Stimulated activated CD8-positive, alpha-beta memory T cell treated with anti-CD3 and anti-CD28 coated beads, Interleukin-7, amount 100 ng/mL, for 1 hour (primary cell): ENCODE measurements at regions not wholly inside any gene's neighbourhood (a gene's known extent, or its start where the extent isn't known, plus 50 kb on each side); places are given as distances from the start of the nearest gene placed in this dataset.

Experiments
- DNase-seq, 2 donors: peaks; one replicate each; pipeline ENCODE4 v3.0.0-alpha.2; 2020; ENCODE audit warnings: low read depth in 2 of 2

DNA sequence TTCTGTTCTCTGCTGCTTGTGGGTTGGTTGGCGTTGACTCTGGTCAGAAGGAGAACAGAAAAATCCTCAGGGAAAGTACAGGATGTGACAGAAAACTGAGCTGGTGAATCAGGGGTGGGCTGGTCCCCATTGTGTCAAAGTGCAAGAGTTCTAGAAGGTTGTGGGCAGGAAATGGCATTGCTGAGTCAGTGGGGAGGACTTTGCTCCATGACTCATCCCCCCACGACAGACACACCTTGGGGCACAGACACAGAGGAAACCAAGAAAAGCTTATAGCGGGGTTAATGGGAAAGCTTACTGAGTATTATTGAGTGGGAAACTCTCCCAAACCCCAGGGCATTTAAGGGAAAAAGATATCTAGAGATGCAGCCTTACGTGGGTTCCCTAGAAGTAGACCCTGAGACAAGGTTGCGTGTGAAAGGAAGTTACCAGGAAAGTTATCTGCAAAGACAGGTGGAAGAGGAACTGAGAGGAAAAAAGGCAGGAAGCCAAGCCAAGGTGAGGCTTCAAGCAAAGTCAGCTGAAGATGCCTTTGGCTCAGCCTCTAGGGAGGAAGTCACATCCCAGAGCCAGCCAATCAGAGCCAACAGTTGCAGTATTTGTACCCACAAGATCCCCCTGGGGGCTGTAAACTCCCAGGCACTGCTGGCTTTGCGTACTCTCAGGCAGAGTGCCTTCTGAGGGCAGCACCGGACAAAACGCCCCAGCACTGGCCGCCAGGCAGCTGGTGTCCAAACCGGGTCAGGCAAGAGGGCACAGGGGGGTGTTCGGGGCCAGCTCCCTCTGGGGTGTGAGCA is 86.4 kb downstream of the FOXL1 start:
- DNase-seq = no peak

DNA sequence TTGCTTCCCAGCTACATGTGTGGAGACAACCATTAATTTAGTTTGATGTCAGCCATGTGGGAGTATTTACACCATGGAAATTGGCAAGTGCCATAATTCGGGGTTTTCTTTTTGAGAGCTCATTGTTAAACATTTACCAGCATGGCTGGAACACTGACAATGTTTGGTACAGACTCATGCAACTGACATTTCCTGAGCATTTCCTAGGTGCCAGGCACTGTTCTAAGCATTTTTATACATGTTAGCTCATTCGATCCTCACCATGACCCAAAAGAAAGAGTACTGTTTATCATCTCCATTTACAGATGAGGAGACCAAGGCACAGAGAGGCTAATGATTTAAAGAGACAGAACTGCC is 86.9 kb downstream of the FOXL1 start:
- DNase-seq = no peak

DNA sequence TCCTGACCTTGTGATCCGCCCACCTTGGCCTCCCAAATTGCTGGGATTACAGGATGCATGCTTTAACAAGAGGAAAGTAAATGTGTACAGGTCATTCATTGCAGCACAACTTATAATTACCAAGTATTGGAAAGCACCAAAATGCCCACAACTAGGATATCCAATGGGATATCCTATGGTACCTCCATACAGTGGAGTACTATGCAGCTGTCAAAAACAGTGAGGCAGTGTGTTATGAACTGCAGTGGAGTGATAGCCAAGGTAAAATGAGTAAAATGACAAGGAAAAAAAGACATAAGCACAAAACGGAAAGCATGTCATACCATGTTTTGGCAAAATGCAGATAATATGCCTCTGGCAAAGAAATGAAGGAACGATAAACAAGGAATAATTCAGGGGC is 87.6 kb downstream of the FOXL1 start:
- DNase-seq = no peak

DNA sequence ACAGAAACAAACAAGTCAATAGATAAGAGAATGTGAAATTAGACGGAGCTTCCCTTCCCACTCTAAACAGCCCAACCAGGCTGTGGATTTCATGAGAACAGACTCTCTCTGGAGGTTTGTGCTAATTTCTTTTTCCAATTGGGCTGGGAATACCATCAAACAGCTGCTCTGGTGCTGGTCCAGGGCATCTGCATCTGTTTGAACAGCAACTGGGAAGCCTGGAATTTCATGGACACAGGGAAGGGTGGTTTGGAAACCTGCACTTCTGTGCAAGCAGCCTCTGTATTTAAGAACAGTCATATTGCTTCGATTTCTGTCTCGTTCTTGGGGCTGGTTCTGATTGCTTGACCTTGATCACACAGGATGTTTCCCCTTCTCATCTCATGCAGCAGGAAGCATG is 88.7 kb downstream of the FOXL1 start:
- no peak for DNase-seq

DNA sequence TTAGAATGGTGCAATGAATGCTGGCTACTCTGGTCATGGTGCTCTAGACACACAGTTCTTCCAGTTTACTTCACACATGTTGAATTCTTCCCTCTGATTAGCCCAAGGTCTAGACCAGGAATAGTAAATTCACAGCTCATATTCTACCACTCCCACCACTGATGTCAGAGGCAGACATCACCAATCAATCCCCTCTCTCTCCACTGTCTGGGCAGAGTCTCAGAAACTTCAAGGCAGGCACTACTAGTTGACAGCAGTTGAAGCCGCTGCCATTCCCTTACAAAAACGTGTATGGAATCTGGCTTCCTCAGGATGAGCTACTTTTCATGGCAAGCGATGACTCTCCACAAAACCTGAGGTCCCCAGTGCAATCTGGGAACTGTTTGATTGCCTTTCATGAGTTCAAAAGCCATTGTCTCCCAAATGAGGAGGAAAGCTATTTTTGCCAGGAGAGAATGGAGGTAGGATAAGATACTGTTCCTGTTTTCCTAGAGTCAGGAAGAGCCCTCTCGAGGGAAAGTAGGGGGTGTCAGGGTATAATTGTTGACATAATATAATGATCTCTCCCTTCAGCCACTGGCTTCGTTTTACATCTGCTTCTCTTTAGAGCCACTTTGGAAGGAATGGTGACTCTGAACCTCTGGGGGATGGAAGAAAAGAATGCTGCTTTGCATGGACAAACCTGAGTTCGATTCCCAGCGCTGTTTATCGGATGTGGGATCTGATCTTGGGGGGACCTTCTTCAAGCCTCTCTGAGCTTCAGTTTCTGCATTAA is 90.0 kb downstream of the FOXL1 start:
- DNase-seq = no peak

DNA sequence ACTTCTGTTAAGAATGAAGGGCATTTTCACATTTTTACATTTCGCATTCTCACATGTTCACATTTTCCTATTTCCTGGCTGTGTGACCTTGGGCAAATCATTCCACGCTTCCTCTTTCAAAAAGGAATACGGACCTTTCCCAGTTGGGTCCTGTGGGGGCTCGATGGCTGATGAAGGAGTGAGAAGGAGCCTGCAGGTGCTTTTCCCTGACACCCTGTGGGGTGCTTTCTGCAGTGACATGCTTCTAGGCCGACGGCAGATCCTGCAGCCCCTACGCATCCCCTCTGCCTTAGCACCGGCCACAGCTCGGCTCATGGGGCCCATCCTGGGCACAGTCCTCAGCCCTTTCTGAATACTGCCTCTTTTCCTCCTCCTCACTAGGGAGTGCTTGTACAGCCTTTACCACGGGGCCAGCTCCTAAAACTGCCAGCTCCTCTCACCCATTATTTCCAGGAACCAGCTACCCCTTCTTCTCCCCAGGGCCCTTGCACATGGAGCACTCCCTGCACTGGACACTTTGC is 91.0 kb downstream of the FOXL1 start:
- DNase-seq = no peak

DNA sequence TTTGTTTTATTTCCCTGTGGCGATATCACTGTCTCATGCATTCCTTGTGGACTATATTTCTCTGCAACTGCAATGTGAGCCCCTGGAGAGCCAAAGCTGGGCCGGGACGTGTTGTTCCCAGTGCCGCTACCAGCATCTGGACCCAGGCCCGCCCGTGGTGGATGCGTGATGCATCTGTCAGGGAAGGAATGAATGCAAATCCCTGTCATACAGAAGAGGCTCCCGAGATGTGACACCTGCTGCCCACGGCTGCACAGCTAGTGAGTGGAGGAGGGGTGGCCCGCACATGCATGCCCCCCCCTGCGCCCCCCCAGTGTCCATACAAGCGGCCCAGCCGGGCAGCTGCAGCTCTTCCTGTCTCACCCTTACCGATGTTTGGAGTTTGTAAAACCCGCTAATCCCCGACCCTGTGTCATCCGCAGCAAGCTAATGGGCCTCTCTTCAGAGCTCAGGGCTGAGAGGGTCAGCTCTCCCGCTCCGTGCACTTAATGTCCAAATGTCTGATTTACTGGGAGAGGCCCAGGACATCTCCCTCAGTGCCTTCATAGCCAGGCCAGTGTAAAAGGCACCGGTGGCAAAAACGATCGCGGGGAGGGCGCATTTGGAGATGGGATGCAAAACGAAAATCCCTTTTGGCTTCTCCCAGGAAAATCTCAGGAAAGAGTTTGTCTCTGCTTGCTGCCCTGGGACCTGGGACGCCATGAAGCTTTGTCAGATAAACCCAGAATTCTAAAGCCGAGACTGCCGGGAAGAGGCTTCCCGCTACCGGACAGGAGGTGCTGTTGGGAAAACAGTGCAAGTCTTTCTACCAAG is 91.8 kb downstream of the FOXL1 start:
- no peak for DNase-seq

DNA sequence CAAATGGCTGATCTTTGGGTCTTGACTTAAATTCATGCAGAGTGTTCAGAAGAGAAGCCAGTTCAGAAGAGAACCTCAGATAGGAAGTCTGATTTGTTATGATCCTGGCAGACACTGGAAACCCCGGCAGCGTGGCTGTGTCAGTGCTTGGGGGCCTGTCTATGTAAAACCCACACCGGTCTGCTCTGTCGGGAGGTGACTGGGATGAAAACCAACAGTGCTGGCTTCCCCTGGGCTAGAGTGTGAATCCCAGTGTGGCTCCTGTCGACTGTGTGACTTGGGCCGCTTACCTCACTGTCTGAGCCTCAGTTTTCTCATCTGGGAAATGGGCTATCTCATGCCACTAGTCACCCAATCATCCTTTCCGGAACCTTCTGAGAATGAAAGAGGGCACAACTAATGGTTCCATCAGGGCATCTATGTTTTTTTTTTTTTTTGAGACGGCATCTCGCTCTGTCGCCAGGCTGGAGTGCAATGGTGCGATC is 92.4 kb downstream of the FOXL1 start:
- no peak for DNase-seq

DNA sequence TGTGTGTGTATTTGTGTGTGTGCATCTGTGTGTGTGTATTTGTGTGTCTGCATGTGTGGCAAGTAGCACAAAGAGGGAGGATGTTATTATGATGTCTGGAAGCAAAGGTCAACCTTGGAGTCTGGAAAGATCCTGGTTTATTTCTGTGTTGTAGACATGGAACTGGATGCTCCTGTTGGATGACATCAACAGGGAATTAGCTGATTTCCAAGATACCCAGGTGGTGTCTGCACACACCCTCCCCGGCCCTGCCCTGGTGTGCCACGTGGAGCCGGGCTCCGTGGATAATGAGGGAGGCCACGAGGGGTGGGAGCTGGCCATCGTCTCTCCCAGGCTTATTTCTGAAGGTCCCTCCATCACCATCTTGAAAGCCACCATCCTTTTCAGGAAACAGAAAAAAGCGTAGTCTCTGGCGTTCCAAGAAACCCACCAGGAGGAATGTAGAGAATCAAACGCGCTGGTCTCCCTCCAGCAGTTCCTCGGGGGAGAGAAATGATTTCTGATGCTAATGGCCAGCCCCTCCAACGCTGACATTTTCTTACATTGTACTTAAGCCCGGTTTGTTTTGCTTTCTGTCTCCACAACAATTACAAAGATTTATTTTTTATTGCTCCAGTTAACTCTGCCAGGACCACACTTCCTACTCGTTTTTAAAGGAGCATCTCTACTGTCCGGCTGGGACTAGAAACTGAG is 93.3 kb downstream of the FOXL1 start:
- no peak for DNase-seq

DNA sequence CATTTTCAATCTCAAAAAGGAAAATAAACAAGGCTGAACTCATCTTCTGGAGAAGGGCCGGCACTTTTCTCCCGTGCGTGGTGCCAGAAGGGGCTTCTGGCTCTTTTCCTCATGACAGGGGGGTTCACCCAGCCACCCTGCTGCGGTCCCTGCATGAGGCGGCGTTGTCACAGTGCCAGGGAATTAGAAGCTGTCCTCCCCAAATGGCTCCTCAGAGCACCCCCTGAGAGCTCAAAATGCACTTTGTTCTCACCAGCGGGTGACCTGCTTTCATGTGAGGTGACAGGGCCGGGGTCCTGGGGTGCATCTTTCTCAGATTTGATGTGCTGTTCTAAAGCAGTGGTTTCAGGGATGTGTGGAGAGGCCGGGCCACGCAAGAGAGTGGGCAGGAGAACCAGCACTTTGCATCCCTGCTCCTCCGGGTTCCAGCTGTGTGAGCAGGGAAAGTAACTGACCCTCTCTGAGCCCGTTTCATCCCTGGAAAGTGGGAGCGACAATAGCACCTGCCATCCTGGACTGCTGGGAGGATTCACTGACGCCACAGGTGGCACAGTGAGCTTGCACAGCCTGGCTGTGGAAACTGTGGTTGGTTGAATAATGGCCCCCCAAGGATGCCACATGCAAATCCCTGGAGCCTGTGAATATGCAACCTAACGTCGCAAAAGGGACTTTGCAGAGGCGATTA is 94.0 kb downstream of the FOXL1 start:
- DNase-seq = no peak

DNA sequence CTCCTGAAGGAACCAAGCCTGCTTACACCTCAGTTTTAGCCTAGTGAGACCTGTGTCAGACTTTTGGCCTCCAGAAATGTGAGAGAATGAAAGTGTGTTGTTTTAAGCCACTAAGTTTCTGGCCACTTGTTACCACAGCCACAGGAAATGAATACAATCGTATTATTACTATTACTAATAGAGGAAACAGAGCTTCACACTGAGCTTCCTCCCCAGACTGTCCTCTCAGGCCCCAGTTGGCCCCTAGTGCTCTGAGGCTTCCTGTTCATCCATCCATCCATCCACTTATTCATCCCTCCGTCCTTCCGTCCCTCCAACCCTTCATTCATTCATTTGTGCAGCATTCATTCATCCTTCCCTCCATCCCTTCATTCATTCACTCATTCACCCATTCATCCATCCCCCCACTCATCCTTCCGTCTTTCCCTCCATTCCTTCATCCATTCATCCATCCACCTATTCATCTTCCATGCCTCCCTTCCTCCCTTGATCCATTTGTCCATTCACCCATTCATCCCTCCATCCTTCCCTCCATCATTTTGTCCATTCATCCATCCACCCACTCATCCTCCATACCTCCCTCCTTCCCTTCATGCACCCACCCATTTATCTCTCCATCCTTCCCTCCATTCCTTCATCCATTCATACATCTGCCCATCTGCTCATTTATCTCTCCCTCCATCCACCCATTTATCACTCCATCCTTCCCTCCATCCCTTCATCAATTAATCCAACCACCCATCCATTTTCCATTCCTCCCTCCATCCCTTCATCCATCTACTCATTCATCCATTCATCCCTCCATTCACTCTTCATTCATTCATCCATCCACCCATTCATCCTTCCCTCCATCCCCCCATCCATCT is 95.0 kb downstream of the FOXL1 start:
- no peak for DNase-seq

DNA sequence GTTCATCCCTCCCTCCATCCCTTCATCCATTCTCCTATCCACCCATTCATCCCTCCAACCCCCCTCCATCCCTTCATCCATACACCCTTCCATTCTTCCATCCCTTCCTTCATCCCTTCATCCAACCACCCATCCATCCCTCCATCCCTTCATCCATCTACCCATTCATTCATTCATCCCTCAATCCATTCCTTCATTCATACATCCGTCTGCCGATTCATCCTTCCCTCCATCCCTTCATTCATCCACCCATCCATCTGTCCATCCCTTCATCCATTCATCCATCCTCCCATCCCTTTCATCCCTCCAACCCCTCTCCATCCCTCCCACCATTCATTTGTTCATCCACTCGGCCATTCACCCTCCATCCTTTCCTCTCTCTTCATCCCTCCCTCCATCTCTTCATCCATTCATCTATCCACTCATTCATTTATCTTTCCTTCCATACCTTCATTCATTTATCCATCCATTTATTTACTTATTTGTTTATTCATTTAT is 95.7 kb downstream of the FOXL1 start:
- DNase-seq = no peak

DNA sequence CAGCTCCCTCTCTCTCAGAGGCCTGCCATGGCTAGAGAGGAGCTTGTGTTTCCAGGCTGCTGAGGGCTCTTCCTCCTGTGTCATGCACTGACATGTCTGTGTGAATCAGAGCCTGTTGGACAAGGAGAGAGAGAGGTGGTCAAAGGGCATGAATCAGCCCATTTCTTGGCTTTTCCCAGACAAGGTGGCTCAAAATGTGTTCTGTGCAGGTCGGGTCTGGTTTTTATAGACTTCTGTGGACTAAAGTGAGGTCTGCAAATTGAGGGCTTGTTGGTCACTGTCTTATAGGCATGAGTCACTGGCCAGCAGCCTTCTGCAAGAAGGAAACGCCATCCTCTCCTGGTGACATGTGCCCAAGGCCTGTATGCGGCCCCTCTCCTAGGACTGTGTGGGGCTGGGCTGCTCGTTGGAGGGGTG is 97.9 kb downstream of the FOXL1 start:
- DNase-seq = no peak

DNA sequence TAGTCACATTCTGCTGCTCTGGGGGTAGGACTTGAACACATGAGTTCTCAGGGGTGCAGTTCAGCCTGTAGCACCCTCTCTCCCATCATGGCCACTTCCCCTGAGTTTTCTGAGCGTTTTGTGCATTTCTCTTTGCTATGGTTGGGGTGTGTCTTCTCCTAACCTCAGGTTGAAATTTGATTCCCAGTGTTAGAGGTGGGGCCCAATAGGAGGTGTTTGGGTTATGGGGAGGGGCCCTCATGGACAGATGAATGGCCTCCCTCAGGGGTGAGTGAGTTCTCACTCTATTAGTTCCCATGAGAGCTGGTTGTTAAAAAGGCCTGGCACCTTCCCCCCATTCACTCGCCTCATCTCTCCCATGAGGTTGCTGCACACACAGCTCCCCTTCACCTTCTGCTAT is 101.1 kb downstream of the FOXL1 start:
- no peak for DNase-seq

DNA sequence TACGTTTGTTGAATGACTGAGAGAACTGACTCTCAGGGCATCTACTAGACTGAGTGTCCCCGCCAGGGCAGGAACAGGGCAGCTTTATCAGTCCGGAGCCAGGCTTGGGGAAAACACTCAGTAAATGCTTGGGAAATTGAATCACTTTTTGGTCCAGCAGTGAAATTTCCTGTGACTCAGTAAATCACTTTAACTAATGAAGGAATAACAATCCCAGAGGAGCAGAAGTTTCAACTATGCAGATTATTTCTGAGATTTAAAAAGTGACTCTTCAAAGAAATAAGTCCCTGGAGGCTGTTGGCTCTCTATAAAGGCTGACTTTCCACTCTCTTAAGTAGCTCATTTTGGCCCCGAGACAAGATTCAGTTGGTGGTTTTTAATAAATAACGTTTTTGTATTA is 101.8 kb downstream of the FOXL1 start:
- no peak for DNase-seq

DNA sequence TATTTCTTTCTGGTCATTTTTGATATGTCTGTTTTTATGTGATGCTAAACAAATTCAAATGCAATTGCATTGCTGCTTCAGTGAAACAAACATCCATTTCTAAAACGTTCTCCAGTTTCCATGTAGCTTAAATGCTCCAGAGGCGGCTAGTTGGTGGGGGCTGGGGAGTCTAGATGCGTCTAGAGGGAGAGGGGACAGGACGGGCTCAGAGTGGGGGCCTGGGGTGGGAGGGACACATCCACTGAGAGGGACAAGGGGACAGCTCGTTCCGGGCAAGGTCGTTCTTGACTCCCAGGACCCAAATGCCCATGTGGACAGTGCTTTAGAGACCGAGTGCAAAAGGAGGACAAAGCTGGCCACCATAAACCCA is 102.3 kb downstream of the FOXL1 start:
- no peak for DNase-seq

DNA sequence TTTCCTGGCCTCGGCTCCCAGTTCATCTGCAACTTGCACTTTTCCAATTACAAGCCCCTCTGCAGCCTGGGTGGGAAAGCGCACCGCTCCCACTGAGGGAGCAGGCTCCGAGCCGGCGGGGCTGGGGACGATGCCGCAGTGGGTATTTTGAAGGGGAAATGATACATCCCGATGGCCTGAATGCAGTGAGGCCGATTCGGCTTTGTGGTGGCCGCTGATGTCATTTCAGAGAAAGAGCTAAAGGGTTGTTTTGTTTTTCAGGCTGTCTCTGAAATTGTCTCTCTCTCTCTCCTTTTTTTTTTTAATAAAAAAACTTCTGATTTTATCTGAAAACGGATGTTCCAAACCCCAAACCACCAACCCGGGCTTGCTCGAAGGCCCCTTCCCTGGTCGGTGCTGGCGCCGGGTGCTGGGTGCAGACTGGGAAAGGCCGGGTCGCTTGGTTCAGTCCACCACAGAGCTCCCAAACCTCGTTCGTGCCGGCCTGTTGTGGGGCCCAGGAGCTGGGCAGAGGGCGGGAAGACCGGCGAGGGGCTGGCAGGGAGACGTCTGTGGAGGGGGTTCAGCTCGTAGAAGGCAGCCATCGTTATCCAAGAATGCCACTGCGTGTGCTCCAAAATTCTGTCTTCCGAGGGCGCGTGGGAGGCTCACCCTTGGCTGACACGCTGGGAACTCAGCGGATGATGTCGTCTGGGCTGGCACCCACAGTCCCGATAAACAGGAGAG is 102.8 kb downstream of the FOXL1 start:
- no peak for DNase-seq

DNA sequence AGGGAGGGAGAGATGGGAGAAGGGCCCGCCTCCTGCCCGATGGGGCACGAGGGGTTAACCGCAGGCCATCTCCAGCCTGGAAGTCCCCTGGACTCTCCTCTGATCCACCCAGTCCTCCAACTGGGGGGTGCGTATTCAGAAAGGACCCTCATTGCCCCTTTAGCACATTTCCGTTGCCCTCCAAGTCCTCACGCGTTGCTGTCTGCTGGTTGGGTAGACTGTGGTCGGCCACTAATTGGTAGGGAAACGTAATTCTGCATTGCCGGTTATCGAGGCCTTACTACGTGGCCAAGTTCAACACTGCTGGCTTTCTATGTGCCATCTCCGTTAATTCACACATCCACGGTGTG is 103.4 kb downstream of the FOXL1 start:
- DNase-seq = no peak

DNA sequence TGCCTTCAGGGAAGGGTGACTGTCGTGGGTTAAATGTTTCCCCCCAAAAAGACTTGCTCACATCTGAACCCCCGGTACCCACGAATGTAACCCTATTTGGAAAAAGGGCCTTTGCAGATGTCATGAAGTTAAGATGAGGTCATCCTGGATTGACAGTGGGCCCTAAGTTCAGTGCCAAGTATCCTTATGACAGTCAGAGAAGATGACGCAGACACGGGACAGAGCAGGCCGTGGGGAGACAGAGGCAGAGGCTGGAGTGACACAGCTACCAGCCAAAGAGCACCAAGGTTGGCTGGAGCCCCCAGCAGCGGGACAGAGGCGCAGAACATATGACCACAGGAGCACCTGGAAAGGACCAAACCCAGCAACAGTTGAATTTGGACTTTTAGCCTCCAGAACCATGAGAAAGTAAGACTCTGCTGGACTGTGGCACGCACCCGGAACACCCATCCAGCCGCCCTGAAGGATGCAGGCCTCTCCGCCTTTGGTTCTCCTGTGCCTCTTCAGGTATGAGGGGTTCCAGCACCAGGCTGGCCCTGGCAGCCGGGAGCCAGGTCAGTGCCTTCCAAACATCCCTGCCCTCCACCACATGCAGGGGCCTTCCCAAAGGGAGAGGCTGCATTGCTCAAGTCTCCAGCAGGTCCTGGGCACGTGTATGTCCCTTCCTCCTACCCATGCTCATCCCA is 104.0 kb downstream of the FOXL1 start:
- no peak for DNase-seq
